Stimulated activated CD8-positive, alpha-beta memory T cell treated with anti-CD3 and anti-CD28 coated beads, Interleukin-7, amount 100 ng/mL, for 48 hours (primary cell): ENCODE measurements at regions not wholly inside any gene's neighbourhood (a gene's known extent, or its start where the extent isn't known, plus 50 kb on each side); places are given as distances from the start of the nearest gene placed in this dataset.
"Not testable (repeated sequence)": the region's sequence is repeated elsewhere in the genome, so short reads cannot be mapped to it uniquely, and the experiment has no call there.

Source experiments
- DNase-seq, 2 donors: peaks; one replicate each; pipeline ENCODE4 v3.0.0-alpha.2; 2020; ENCODE audit warnings: low read depth in 1 of 2; ENCODE audit errors: extremely low read depth in 1 of 2

DNA sequence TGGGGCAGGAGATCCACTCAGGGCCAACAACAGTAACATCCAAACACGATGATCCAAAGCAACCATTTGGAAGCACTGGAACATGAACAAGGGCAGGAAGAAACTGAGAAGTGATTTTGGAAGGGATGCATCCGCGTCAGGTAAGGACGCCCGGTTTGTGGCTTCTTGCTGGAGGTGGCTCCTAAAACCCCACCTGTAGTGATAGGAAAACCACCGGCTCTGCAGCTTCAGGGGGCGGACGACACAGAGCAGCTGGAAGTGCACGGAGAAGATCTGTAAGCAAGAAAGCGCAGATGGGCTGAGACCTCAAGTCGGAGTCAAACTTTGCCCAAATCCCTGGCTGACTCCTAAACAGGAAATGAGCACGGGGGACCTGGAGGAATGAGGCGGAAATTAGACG lies 1066.1 kb downstream of the BRD1 start:
- no peak for DNase-seq

GRCh38 chr22:48760481-48761390 lies 1066.9 kb downstream of the BRD1 start:
- no peak for DNase-seq

DNA sequence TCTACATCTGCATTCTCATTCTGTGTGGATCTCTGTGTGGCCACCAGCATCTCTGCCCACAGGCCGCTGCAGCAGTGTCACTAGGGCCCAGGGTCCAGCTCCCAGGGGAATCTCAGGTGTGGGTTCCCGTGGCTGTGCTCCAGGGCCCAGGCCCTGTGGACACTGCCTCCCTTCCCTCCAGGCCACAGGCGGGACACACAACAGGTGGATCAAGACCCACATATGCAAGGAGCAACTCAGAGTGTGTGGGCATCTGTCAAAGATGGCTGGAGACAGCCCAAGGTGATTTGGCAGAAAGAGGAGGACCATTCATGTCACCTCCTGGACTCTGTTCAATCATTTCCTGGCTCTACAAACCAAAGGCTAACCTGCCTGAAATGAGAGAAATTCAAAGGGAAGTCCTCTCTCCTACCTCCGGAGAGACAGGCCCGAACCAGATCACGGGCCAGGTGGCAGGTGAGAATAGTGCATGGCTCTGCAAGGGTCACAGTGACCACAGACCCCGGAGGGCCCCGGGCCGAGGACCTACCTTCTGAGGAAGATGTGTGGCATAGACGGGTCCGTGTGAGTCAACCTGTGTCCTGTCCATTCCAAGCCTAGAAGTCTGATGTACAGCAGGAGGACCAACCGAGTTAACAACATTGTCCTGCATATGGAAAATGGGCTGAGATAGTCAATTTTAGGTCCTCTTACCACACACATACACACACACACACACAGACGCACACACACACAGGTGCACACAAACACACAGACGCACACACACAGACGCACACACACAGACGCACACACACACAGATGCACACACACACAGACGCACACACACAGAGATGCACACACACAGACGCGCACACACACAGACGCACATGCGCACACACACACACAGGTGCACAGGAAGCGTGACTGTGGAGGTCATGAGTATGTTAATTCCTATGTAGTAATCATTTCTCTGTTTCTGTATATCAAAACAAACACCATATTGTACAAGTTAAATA lies 1068.5 kb downstream of the BRD1 start:
- no peak for DNase-seq

DNA sequence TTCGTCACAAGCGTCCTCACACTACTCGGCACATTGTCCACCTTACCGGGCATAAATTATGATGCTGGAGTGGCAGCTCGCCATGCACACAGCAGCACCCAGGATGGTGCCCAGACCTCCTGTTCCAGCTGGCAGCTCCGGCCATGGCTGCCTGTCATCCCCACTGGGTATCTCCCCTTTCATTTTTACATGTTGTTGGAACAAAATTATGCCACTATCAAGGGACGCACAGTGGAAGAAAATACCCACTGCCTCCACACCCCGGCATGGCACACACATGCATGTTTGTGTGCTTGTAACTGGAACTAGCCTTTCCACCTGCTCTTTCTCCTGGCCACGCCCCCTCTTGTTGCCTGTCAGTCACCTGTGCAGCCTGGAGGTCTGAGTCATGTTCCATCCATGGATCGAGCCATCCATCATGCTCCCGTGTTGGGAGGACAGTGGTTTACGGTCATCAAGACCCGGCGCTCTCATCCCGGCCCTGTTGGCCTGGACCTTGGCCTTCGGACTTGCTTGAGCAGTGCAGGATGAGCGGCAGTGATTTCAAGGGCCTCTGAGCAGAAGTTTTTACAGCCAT lies 1069.6 kb downstream of the BRD1 start:
- DNase-seq, result no peak

- DNase-seq, result no peak
Observed at GRCh38 chr22:48757581-48757980, 1070.1 kb downstream of the BRD1 start.

DNA sequence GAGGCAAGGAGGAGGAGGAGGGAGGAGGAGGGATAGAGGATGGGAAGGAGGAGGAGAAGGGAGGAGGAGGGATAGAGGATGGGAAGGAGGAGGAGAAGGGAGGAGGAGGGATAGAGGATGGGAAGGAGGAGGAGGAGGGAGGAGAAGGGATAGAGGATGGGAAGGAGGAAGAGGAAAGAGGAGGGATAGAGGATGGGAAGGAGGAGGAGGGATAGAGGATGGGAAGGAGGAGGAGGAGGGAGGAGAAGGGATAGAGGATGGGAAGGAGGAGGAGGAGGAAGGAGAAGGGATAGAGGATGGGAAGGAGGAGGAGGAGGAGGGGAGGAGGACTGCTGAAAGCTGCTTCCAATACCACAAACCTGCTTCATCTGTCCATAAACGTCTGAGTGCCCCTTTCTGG lies 1070.5 kb downstream of the BRD1 start:
- not testable (repeated sequence) for DNase-seq

- DNase-seq, result no peak
Observed at GRCh38 chr22:48756146-48757111, 1071.2 kb downstream of the BRD1 start.

GRCh38 chr22:48755059-48755949 lies 1072.4 kb downstream of the BRD1 start:
- DNase-seq, result no peak

DNA sequence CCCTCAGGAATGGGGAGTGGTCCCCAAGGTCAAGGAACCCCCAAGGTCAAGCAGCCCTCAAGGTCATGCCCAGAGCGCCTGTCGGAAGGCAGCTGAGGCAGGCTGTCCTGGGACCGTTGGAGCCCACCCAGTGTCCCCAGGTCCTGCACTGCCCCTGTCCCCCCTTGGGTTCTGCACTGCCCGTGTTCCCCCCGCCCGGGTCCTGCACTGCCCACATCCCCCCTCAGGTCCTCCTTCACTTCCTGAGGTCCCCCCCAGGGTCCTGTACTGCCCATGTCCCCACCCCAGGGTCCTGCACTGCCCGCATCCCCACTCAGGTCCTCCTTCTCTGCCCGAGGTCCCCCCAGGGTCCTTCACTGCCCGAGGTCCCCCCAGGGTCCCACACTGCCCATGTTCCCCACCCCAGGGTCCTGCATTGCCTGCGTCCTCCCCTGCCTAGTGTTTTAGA lies 1073.0 kb downstream of the BRD1 start:
- no peak for DNase-seq

DNA sequence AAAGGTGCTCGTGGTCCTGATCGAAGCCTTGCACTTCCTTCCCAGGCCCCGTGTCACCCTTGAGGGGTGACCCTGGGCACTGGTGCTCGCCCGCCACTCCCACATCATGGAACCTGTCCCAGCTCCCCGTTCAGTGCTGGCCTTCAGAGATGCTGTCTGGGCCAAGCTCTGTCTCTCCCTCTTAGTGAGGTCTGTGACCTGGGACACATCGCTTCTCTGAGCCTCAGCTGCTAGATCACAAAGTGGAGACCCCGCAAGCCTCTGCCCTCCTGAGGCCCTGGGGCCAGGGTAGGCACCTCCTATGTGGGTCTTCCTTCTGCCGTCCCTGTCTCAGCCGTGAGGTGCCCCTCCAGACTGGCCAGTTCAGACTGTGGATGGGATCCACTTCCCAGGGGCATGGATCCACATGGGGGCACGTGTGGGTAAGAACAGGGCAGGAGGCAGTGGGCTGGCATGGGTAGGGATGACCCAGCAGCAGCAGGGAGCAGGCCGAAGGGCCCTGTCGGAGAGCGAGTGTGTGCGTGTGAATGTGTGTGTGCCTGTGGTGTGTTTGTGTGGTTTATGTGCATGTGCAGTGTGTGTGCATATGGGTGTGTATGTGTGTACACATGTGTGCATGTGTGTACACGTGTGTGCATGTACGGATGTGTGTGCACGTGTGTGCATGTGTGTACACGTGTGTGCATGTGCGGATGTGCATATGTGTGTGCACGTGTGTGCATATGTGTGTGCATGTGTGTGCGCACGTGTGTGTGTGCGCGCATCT lies 1073.7 kb downstream of the BRD1 start:
- DNase-seq, result no peak

GRCh38 chr22:48753381-48753730 lies 1074.3 kb downstream of the BRD1 start:
- DNase-seq, result no peak

- DNase-seq, result no peak
Observed at GRCh38 chr22:48752451-48753380, 1075.0 kb downstream of the BRD1 start.

- DNase-seq, result no peak
Observed at GRCh38 chr22:48751539-48752437, 1075.9 kb downstream of the BRD1 start.

GRCh38 chr22:48750826-48751440 lies 1076.7 kb downstream of the BRD1 start:
- DNase-seq, result no peak

DNA sequence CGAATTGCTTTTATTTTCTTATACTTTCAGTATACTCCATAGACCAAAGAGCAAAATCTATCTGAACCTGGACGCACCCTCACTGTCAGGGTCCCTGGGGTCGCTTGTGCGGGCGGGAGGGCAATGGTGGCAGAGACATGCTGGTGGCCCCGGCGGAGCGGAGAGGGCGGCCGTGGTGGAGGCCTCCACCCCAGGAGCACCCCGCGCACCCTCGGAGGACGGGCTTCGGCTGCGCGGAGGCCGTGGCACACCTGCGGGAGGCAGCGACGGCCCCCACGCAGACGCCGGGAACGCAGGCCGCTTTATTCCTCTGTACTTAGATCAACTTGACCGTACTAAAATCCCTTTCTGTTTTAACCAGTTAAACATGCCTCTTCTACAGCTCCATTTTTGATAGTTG lies 1077.4 kb downstream of the BRD1 start:
- DNase-seq, result no peak
